ENCODE measurements at regions not wholly inside any gene's neighbourhood (a gene's known extent, or its start where the extent isn't known, plus 50 kb on each side); places are given as distances from the start of the nearest gene placed in this dataset.

DNA sequence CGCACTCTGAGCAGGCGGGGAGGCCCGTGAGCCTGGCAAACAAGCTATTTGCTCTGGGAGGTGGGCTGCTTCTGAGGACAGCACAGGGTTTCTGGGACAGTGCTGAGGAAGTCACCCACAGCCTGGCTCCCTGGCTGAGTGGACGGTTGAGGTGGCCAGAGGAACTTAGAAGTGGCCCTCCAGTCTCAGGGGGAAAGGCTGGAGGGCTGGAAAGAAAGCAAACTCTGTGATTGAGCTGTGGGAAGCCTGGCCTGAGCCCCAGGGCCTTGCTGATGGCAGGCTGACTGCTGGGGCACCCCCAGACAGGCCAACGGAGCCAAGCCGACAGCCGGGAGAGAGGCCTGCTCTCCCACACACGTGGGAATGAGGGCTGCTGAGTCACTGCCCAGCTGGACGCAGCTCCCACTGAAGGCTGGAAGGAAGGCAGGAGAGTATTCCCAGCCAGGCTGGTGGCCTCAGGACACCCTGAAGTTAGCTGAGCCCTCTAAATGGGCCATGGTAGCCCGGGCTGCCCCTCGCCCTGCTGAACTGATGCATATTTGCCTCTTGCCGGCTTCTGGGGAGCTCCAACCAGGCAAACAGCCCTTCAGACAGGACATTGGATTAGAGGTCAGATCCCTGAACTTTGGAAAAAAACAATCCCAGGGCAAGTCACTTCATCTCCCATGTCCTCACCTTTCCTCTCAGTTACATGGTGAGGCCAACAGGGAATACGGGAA, 98.0 kb upstream of the TLE3 start:
- no peak for DNase-seq

DNA sequence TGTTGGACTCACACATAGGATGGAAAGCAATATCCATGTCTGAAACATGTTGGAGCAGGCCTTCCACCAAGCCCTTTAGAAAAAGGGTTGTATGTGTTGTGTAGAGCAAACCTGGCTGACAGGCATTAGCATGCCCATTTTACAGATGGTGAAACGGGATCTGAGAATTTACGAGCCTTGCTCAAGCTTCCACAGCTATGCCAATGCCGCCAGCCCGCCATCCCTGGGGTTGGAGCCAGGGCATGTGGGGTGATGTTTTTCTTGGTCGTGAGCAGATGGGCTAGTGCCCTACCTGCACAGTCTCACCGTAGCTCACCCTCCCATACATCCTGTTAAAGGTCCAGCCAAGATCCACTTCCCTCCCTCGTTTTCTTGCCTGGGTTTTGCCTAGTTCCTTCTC, 97.5 kb upstream of the TLE3 start:
- DNase-seq = no peak

DNA sequence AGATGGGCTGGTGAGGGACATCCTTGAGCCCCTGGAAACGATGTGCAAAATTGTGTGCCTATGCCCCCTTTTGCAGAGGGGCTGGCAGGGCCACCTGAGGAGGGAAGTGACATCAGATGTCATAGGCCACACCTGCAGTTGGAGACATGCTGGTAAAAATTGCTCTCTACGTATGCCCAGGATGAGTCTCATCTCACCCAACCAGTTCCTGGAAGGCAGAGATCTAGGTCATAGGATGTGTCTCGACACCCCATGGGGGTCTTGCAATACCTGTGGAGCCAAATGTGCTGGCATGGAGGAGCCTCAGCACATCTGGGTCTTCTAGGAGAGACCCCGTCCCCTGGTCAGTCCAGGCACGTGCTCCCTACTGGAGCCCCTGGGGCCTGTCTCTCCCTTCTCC, 96.5 kb upstream of the TLE3 start:
- no peak for DNase-seq

DNA sequence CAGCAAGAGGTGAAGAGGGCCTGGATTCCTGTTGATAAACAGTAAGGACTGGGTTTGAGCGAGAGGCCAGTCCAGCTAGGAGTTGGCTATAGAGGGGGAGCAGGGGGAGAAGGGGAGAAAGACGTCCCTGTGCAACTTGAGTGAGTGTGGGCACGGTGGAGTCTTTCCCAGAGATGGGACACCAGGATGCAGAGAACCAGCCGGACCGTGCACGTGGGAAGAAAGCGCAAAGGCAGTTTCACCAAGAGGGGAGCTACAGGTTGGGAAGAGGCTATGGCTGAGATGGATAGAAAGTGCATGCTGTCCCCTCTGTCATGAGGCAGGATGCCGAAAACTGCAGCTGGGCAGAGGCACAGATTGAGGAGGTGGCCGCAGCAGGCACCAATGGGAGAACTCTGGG, 96.0 kb upstream of the TLE3 start:
- no peak for DNase-seq

DNA sequence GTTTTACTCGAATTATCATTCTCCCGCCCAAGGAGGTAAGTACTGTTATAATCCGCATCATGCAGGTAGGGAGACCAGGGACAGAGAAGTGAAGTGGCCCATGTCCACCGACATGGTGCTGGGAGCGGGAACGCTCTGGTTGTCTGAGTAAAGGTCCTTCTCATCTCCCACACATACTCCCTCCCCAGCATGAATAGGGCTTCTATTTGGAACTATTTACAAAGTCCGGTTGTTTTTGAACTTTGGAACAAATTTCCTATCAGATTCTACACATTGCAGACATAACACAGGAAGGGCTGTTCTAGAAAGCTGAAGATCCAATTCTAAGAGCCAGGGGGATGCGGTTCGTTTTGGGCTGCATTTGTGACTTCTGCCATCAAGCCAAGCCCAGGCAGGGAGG, 94.8 kb upstream of the TLE3 start:
- DNase-seq = no peak

DNA sequence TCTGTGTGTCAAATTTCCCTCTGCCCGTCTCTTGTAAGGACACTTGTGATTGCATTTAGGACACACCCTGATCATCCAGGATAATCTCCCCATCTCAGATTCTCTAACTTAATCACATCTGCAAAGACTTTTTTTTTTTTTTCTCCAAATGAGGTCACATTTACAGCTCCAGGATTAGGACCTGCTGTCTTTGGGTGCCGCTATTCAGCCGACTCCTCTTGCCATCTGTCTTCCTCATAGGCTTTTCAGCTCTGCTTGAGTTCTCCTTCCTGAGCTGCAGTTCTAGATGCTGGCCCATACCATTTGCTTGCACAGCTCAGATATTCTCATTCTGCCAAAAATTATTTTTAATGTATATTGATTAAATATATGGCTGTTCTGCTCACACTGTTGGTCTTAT, 94.3 kb upstream of the TLE3 start:
- DNase-seq = no peak

DNA sequence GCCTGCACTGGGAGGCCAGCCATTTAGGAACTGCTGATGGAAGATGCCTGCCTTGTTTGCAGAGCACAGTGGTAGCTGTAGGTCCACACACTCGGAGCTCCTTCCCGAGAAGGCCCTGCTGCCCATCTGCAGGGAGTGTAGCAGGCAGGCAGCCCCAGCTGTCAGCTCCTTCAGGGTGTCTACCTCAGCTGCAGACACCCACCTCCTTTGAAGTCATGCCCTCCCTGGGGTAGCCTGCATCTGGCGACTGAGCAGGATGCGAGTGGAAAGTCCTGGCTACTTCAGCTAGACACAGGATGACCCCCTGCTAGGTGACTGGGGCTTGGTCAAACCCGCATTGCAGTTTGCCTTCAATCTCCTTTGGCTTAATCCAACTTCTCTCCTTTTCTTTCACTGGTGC, 93.2 kb upstream of the TLE3 start:
- DNase-seq = no peak

DNA sequence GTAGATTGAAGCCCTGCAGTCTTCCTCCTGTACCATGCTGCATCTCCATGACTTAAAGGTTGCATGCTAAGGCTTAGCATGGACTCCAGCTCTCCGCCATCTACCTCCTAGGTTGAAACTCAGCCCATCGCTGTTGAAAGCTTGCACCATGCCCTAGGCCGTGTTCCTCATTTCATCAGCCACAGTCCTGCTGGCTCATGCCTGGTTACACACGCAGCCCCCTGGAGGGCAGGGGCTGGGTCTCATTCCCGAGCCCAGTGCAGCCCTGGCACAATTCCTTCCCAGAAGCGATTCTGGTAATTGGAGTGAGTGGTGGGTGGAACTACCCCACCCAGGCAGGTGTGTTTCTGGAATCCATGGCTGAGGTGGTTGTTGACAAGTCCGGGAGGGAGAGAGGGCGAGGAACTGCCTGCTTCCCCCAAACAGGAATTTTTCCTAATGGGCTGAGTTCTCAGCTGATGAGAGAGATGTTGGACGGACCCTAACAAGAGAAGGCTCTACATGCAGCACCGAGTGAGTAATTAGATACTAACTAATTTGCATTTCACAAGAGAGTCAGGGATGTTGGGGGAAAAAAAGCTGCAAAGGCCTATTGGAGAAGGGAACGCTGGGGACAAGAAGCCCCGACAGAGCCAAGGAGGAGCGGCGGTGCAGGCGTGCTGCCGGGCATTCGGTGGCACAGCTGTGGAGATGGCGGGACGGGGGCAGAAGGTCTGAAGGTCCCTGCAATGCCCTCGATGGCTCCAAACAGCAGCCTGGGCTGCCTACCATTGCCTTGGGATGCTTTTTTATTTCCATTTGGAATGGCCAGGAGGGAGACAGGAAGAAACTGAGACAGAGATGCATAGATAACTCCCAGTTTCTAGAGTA, 92.3 kb upstream of the TLE3 start:
- no peak for DNase-seq

DNA sequence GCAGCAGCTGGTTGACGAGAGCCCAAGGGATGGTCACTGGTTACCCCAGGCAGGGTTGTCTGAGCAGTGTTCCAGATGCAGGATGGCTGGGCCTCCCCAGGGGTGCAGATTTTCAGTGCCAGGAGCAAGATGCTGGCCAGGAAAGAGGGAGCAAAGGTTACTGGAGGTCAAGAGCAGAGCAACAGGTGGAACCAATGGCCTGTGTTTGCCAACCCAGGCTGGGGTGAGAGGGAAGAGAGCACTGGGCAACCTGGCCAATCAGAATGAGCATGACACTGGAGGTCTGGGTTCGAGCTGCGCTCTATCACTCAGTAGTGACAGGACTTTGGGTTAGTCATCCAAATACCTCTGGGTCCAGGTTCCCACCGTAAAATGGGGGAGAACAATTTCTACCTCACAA, 90.6 kb upstream of the TLE3 start:
- no peak for DNase-seq

DNA sequence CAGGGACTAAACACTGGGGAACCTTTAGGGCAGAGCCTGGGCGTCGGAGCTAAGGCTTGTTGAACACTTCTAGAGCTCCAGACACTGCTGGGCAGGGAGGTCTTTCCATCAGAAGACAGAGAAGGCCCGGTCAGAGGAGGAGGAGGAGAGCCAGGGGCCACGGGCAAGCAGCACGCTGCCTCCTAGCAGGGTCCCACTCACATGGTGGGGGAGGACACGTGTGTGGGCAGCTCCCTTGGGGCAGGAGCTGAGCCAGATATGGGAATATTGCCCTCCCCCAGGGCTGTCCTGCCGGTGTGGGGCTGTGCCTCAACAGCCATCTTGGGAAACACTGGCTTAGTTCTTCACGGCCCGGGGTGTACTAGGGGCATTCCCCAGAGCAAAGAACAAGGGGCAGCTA, 89.6 kb upstream of the TLE3 start:
- DNase-seq = no peak

DNA sequence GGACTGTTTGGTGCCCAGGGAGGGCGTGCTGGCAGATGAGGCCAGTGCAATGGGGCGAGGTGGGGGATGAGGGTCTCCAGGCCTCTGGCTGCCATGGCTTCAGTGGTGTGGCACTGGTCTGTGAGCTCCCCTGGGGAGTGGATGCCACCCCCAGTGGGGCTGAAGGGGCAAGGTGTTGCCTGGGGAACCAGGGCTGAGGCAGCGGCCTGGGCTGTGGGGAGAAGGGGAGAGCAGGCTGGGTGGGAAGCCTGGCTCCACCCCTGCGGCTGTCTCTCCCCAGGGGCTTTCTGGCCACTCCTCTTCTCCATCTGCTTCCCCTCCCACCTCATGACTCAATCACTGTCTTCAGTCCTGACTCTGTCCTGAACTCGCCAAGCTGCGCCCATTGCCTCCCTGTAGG, 88.4 kb upstream of the TLE3 start:
- DNase-seq = no peak

DNA sequence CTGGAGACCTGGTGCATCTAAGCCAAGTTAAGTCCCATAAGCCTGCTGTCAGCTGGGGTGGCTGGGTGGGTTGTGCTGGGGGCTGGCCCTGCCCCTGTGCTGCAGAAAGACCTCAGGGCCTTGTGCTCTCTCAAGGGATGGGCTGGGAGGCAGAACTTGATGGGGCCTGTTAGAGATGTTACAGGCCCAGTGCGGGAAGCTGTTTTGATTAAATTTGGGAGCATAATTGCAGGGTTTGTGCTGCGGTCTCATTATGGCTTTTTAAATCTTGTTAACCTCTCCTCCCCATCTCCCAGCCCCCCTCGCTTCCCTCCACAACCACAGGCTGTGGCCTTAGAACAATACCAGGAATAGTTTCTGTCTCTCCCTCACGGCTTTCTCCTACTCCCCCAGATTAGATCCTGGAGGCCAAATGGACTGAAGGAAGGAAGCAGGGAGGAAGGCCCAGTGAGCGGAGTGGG, 87.6 kb upstream of the TLE3 start:
- no peak for DNase-seq

DNA sequence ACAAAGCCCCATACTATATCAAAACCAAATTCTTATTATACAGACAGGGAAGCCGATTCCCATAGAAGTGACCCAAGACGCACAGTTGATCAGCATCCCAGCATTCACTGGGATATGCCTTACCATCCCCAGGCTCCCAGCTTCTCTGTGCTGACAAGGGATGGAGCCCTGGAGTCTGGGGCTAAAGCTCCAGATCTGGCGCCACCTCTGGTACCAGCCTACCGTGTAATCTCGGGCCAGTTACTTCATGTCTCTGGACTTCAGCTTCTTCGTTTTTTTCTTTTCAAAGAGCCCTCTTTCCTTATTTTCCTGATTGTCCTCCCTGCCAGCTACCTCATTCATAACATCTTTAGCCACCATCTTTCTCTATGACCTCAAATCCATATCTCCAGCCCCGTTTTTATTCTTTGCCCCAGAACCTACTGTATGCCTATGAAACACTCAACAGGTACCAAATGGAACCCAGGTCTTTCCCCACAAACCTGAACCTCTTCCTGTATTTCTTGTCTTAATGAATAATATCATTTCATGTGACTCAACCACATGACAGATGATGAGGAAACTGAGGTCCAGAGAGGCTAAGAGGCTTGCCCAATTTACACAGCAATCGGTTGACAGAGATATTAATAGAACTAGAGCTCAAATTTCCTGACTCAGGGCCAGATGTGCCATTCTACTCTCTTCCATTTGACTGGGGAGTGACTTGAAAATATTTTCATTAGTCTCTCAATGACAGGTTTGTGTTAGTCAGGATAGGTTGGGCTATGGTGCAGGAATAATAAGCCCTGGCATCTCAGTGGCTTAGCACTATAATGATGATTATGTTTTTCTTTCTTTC, 85.4 kb upstream of the TLE3 start:
- DNase-seq = peak; percentile 29

DNA sequence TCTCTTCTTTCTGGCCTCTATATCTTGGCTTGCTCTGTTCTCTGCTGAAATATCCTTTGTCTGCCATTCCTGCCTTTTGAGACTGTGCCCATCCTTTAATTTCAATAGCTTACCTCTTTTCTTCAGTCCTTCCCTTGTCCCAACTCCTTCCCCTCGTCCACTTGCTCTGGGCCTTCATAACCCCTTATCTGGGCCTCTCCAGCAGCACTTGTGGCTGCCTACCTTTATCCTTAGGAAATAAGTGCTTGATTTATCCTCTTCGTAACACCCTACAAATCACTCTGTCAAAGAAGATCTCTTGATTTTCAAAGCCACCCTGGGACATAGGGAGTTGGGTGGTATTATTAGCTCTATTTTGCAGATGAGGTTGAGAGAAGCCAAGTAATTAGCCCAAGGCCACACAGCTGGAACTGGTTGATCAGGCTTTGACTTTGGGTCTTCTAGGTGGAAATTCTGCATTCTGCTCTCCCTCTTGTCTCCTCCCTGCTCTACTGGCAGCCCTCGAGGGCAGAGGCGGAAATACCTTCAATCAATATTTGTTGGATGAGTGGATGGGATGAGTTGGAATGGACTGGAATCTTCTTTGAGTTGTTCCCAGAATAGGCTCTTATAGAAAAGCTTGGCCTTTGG, 84.0 kb upstream of the TLE3 start:
- DNase-seq = no peak

DNA sequence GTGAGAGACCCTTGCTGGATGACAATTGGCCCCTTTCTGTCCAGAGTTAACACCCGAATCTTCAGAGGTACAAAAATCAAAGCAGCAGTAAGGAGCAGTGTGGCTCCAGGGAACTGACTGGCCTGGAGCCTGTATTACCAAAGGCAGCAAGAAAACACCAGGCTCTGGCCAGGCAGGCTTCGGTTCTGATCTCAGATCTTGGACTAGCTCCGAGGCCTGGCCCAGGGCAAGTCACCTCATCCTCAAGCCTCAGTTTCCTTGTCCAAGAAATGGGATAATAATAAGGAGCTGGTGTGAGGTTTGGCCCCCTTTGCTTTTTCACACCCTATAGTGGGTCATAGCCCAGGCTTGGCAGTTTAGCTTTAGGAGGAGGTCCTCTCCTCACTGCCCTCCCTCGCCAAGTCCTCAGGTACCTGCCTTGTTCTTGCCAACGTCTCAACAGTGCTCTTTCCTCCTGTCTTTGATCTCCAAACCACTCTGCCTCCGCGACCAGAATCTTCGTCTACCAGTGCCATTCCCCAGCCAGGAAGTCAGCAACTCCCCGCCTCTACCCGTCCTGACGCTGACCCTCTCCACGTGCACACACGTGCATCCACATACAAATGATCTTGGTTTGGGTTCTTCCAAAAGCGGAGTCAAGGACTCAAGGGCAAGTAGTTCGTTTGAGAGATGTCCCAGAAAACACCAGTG, 82.6 kb upstream of the TLE3 start:
- DNase-seq = no peak

DNA sequence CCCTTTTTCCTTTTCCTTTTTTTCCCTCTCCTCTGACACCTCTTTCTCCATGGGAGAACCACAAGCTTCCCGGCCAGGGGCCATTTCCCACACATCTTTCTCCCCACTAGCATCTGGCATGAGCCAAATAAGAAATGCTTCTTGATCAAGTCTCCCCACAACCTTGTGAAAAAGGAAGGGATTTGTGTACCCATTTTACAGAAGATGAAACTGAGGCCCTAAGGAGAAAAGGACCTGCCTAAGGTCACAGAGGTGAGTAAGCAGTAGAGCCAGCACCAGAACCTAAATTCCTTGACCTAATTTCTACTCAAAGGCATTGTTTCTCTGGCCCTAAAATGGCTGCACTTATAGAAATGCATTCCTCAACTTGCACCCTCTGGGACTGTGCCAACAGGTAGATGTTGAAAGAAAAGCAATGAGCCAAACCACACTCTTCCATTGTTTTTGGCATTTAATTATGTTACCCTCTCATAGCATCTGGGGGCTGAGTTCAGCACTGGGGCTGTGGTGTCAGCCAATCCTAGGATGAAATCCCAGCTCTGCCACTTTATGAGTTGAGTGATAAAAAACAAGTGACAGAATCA, 81.7 kb upstream of the TLE3 start:
- no peak for DNase-seq

DNA sequence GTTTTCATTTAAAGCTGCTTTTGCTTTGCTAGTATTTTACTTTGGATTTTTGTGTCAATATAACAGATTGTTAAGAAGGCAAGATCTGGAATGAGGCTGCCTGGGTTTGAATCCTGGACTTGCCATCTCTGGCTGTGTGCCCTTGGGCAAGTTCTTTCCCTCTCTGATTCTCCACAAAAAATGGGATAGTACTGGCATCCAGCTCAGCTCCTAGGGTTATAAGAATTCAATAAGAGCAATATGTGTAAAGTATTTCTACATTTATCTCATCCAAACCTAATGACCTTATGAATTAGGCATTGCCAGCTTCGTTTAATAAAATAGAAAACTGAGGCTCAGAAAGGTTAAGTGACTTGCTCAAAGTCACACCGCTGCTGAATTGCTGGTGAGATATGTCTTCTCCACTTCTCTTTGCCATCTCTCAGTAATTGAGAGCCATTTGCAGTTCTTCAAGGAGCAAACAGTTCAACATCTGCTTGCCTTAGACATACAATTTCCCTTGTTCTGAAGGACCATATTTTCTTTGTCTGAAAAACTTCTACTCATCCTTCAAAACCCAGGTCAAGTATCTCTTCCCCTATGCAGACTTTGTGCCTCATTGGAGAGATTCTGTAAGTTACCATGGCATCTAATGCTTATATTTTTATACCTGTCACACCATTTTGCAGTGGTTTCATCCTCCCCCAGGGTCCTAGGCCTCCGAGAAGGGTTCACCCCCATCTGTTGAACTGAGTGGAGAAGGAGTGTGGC, 80.8 kb upstream of the TLE3 start:
- no peak for DNase-seq

DNA sequence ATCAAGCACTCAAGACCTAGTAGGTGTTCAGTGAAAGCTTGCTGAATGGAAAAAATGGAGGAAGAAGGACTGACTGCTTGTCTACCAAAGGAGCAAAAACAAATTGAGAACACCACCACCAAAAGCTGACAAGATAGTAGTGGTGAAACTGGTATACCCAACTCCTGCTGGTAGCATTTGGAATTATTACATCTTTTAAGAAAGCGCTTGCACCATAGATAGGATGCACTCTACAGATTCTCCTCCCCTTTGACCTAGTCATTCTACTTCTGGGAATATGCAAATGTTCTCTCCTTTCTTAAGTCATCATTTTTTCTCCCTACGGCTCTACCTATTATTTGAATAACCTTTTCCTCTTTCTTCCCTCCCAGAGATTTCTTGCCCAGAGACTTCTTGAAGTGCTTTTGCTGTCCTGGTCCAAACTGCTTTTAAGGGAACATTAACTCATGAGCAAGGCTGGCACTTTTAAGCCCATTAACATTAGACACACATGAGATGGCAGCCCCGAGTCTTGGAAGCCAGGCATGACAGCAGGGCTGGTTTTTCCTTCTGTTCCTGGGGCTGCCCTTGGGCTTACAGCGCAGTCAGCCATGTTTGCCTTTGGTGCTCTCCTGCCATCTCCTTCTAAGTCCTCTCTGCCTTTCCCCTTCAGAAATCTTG, 75.0 kb upstream of the TLE3 start:
- no peak for DNase-seq

DNA sequence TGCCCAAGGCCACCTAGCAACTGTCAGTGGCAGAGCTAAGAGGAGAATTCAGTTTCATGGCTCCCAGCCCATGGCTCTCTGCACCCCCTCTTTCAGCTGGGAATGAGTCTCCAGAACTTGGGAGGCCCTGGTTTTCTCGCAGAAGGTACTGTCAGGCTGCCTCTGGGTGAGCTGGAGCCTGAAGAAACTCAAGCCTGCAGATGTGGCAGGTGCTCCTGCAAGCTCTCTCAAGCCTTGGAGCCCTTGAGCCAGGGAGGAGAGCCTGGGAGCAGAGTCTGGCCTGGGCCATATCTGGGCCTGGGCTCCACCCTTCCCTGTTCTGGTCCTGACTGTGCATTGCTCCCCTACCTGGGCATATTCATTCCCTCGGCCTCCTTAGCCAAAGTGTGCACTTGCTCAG, 74.4 kb upstream of the TLE3 start:
- DNase-seq = no peak

DNA sequence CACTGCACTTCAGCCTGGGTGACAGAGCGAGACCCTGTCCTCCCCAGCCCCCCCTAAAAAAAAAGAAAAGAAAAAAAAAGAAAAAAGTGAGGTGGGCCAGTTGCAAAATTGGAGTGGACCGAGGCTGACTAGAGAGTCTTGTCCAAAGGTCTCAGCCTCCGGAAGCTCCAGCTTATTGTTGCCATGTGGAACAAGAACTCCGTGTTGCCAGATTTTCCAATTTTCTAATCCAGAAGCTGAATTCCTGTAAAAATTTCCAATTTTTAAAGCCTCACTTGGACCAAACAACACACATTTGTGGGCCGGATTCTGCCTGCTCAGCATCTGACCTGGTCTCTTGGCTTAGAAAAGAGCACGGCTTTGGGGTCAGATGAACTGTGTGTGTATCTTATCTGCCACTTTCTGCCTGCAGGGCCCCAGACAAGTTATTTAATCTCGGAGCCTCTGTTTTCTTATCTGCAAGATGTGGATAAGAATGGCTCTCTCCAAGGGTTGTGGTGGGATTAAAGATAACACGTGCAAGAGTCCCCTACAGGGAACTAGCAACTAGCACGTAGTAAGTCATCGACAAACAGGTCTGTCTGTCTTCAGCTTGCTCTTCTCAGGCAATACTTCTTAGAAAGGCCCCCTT, 73.7 kb upstream of the TLE3 start:
- no peak for DNase-seq

Data from MV-4-11 (cell line).